GM12873 (cell line): ENCODE measurements at regions not wholly inside any gene's neighbourhood (a gene's known extent, or its start where the extent isn't known, plus 50 kb on each side); places are given as distances from the start of the nearest gene placed in this dataset.

Experiments
- TF ChIP-seq, protein P1 (sequence below): IDR thresholded peaks from 2 replicates; pipeline ENCODE4 v1.5.1; 2012; ENCODE audit warnings: low read depth, mild to moderate bottlenecking, moderate library complexity, low read length, control low read depth; ENCODE audit not compliant: insufficient read depth; ENCODE audit errors: missing control alignments

DNA sequence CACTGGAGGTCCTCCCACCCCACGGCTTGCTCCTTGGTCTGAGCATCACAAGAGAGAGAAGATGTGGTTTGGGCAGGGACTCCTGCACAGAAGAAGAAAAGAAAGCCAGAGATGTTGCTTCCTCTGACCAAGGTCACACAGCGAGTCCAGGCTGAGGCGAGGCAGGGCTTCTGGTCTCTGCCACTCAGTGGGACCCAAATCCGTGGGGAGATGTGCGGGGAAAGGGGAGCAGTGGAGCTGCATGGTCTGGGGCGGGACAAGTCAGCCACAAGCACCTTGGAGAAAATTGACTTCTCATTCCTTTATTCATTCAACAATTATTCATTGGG is 150.9 kb downstream of the C9orf50 start:
- TF ChIP-seq, protein P1, sequence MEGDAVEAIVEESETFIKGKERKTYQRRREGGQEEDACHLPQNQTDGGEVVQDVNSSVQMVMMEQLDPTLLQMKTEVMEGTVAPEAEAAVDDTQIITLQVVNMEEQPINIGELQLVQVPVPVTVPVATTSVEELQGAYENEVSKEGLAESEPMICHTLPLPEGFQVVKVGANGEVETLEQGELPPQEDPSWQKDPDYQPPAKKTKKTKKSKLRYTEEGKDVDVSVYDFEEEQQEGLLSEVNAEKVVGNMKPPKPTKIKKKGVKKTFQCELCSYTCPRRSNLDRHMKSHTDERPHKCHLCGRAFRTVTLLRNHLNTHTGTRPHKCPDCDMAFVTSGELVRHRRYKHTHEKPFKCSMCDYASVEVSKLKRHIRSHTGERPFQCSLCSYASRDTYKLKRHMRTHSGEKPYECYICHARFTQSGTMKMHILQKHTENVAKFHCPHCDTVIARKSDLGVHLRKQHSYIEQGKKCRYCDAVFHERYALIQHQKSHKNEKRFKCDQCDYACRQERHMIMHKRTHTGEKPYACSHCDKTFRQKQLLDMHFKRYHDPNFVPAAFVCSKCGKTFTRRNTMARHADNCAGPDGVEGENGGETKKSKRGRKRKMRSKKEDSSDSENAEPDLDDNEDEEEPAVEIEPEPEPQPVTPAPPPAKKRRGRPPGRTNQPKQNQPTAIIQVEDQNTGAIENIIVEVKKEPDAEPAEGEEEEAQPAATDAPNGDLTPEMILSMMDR: no peak

DNA sequence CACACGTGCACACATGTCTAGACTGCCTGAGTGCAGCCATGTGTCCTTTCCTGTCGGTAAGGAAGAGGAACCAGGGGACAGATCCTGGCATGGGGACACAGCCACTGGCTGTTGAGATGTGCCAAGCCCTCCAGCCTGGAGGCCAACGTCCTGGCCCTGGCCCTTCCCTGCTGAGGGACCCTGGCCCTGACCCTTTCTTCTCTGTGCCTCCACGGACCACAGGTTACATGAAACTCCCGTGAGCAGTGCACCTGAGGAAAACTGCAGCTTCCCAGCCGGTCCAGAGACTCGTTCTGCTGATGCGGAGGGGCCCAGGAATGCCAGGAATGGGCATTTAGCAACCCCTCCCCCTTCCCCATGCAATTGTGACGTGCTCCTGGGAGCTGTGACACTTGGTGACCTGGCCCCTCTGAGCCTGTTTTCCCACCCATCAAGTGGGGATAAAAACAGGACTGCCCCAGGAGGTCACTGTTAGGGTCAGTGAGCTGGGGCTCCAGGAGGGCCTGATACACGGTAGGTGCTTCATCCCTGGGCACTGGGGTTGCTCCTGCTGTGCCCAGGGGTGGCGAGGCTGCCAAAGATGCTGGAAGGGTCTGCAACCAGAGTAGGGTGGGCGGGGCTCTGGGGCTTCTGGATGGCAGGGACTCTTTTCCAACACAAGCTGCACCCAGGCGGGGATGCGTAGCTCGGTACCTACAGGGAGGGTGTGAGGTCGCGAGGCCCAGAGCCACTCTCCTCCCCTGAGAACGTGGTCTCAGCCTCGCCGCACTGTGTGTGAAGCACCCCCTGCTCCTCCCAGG is 151.5 kb downstream of the C9orf50 start:
- TF ChIP-seq, protein P1: no peak

DNA sequence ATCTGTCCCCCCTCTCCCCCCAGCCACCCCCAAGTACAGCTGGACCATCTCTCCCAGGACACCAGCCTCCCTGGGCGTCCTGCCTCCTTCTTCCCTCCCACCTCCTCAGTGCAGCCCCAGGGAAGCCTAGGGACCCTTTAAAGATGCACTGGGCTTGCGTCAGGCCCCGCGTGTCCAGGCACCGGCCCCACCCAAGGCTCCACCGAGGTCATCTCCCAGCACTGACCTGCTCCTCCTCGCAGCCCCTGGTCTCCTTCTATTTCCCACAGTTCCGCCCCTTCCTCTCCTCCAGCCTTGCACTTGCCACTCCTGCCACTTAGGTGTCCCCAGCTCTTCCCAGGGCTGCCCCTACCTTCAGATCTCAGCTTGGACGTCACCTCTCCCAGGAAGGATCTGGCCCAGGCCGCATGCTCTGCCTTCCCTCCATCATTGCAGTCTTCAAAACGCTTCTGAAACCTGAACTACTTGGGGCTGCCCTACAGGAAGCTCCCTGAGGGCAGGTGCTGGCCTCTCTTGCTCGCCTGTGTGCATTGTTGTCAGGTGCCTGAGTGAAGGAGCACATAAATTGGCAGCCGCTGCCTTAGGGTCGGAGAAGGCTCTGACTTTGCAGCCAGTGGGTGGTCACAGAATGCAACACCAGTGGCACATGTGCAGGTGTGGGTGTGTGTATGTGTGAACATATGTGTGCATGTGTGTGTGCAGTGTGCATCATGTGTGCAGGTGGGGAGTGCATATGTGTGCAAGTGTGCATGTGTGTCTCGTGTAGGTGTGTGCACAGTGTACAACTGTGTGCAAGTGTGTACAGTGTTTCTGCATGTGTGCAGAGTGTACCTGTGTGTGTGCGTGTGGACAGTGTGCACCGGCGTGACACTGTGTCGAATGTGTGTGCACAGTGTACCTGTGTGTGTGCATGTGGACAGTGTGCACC is 152.9 kb downstream of the C9orf50 start:
- TF ChIP-seq, protein P1: no peak

DNA sequence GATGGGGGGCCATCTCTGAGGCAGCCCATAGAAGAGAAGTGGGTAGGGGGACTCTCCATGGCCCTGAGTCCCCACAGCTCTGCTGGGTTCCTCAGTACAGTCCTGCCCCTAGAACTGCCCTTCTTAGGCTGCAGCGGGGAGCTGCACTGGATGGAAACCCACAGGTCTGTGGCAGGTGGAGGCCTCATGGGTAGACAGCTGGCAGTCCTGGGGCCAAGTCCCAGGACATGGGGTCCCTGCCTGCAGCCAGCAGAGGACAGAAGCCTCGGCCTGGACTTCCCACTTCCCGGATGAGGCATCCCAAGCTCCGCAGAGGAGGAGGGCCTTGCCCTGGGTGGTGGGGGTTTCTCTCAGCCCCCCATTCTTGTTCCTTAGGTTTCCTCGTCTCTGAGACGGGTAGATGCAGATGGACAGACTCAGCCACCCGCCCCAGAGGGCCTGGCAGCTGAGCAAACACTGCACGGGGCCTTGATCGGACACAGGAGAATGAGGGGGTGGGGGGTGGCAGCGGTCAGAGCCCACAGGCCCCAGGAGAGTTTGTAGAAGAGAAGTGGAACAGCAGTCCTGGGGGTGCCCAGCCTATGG is 153.8 kb downstream of the C9orf50 start:
- TF ChIP-seq, protein P1: no peak

DNA sequence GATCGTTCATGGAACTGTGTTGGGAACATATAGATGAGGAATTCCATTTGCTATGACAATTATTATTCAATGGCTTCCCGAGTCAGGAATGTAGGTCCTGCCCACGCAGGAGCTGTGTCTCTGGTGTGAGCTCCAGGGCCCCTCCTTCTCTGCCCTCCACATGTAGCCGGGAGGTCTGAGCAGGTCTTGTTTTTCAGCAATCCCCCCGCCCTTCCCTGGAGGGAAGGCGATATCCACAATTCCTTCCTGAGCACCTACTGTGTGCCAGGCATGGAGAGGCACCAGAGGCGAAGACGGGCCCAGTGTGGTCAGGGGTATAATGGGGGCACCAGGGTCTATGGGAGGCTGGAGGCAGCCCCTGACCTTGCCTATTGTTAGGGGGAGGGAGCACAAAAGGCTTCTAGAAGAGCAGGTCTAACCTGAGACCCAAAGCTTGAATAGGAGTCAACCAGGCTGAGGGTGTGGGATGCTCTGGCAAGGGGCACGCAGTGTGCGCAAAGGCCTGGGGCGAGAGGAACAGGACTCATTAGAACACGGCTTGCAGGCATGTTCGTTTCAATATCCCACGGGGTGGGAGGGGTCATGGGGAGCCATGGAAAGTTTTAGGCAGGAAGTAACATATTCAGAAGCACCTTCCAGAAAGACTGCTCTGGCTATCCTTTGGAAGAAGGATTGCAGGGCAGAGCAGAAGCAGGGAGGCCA is 154.9 kb downstream of the C9orf50 start:
- TF ChIP-seq, protein P1: no peak

DNA sequence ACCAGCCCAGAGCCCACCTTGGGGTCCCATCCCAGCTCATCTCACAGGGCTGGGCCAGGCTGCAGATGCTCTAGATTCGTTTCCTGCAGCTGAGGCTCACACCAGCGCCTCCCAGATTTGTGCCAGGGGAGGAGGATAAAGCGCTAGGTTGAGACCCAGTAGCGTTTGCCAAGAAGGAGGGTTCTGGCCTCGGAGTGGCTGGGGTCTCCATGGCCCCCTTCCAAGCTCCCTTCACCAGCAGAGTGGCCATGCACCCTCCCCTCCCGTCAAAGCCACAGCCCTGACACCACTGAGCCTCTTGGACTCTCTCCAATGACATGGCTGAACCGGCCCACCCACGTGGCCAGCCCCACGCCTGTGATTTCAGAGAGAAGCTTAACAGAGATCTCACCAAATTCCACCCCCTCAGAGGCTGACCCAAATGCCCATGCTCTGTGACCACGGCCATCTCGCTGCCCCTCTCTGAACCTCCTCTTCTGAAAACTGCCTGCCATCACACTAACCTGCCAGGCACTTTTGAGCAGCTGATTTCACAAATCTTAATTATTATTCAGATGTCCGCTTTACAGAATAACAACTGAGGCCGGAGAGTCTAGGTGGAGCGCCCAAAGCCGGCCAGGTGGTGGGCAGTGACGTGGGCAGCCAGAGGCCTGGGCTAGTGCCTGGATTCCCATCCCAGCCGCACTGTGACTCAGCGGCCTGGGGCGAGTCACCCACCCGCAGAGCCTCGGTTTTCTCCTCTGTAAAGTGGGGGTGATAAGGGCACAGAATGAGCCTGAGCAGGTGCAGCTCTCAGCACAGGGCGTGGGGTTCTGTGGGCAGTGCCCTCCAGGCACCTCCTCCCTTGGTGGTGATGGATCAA is 155.7 kb downstream of the C9orf50 start:
- TF ChIP-seq, protein P1: no peak
